Suppressor macrophage (primary cell): ENCODE measurements at regions not wholly inside any gene's neighbourhood (a gene's known extent, or its start where the extent isn't known, plus 50 kb on each side); places are given as distances from the start of the nearest gene placed in this dataset.
A peak's percentile ranks its signal among the peaks of the same experiment; 100 is the strongest.
"Not testable (repeated sequence)": the region's sequence is repeated elsewhere in the genome, so short reads cannot be mapped to it uniquely, and the experiment has no call there.

Experiments
- DNase-seq, 4 experiments: peaks; one replicate each; pipeline ENCODE4 v3.0.0-alpha.2; 2020 to 2022

DNA sequence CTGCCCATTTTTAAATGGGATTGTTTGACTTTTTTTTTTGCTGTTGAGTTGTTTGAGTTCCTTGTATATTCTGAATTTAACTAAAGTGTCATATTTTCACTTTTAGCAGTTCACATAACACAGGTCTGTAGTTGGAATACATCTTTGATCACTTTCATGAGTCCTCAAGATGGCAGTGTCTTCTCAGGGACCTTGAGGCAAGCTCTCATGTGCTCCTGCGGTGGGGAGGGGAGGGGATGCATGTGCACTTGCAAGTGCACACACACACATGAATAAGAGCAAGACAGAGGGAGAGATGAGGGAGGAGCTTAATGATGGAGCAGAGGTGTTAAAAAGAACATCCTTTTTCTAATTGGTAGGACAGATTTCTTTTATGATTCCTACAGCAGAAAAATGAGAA lies 291.4 kb upstream of the OR4E1 start:
- DNase-seq = no peak

DNA sequence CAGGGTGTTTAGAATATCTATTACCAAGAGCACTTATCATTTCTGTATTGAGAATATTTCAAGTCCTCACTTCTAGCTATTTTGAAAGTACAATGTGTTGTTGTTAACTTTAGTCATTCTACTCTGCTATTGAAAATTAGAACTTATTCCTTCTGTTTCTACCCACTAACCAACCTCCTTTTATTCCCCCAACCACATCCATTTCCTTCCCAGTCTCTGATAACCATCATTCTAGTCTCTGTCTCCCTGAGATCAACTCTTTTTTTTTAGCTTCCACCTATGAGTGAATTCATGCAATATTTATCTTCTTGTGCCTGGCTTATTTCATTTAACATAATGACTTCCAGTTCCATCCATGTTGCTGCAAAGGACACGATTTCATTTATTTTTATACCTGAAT lies 290.6 kb upstream of the OR4E1 start:
- no peak for DNase-seq

DNA sequence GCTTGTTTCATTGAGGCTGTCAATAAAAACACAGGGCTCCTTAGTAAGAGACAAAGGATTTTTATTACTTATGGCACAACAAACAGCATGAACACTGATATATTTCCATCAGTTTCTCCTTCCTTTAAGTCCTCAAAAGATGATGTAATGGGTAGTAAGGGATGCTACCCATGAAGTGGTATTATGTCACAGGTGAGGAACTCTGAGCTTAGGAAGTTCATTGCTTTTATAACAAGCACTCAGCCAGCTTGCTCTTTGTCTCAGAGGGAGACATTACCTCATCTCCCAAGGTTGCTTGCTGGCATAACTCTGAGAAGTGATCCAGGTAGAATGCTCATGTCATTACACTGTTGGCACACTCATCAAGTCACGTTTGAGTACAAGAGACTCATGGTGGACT lies 287.0 kb upstream of the OR4E1 start:
- no peak for DNase-seq

DNA sequence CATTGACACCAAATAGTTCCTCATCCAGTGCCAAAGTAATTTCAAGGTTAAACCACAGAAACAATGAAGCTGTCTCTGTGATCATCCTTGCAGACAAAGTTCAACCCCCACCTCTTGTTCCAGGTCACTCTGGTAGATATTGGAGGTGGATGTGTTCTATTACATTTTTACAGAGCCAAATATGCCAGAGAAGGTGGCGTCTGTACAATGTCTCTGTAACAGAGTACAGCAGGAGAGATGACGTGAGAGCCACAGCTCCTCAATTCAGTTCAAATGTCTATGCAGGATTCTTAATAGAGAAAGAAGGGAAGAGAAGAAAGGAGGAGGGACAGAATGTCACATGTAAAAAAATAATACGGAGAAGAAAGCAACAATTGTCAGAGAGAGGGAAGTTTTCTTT lies 268.3 kb upstream of the OR4E1 start:
- no peak for DNase-seq

DNA sequence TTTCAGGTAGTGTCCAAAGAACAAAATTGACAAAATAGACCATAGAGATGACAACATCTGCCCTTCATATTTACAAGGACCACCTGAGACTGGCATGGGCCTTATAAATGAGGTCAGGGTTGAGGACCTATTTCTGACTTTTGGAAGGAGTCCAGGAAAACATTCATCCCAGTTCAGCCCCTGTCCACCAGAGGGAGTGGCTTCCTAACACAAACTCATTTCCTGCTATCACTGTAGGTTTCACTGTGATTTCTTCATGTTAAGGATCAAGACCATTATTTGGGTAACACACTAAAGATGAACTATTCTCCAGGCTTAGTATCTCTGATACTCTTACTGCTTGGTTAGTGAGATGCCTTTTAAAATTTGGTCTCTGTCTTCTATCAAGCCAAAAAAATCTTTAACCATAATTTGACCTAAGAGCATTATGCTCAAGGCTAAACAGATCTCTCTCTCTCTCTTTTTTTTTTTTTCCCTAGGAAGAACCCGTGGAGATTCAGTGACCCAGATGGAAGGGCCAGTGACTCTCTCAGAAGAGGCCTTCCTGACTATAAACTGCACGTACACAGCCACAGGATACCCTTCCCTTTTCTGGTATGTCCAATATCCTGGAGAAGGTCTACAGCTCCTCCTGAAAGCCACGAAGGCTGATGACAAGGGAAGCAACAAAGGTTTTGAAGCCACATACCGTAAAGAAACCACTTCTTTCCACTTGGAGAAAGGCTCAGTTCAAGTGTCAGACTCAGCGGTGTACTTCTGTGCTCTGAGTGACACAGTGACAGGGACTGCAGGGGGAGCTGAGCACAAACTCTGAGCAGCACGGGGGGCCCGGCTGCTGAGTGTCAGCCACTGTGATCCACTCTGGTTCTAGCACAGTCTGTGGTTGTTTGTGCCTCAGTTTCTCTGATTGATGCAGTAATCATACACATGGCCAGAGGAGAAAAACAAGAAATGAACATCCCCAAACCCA lies 267.6 kb upstream of the OR4E1 start:
- DNase-seq = peak; percentile 15 to 45 (median 33)

DNA sequence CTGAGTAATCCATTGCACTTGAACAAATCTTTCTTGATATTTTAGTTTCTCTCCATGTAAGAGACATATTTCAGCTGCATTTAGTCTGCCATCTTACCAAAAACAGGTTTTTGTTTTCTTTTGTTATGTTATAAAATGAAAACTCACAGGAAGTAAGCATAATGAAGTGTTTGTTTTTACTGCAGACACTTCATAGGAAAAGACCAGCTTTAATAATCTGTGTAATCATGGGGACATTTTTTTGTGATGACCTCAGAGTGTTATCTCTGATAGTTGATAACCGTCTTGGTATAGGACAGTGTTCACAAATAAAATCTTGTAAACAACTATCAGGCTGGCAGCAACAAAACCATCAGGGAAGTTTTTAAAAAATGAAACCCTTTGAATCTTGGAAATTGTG lies 266.2 kb upstream of the OR4E1 start:
- no peak for DNase-seq

DNA sequence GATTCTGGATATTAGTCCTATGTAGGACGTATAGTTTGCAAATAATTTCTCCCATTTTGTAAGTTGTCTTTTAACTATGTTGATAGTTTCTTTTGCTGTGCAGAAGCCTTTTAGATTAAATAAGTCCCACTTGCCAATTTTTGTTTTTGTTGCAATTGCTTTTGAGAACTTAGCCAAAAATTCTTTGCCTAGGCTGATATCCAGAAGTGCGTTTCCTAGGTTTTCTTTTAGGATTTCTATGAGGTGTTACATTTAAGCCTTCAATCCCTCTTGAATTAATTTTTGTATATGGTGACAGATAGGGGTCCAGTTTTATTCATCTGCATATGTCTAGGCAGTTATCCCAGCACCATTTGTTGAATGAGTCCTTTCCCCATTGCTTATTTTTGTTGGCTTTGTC lies 264.4 kb upstream of the OR4E1 start:
- DNase-seq = no peak

DNA sequence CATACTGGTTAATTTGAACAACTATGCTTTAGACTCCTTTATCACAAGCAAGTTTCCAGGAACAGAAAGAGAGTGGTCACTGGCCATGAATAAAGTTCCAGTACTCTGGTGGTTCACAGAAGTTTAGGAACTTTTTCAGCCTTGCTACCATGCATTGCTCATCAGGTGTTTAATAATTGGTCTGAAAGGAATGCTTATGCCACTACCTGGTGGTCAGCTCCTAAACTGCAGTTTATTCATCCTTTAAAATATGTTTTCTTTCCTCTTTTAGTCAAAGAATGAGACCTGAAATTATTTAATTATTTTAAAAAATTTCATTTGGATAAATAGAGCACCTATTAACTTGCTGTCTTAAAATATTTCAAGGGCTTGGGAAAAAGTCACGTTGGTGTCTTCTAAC lies 260.1 kb upstream of the OR4E1 start:
- DNase-seq = no peak

DNA sequence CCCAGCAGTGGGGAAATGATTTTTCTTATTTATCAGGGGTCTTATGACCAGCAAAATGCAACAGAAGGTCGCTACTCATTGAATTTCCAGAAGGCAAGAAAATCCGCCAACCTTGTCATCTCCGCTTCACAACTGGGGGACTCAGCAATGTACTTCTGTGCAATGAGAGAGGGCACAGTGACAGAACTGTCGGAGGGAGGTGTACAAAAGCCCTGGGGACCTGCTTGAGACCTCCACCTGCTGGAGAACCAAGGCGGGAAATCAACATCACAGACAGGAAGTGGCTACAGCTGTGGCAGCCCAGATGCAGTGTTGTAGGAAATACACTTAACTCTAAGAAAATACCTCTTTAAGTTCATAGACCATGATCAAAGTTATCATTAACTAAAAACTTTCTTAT lies 250.9 kb upstream of the OR4E1 start:
- no peak for DNase-seq

DNA sequence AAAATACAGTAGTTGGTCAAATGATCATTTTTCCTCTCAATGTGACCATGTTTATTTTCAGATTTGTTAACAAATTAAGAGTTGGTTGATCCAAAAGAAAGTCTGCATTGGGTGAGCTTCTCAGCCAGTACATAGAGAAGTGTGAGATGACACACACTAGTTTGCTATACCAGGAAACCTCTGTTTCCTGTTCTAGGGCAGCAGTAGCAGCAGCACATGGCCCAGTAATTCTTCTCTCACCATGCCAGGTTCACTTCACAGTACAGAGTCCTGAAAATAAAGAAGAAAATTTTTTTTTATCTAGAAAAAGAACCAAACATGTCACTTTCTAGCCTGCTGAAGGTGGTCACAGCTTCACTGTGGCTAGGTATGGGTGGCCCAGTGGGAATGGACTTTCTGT lies 250.2 kb upstream of the OR4E1 start:
- DNase-seq = no peak

DNA sequence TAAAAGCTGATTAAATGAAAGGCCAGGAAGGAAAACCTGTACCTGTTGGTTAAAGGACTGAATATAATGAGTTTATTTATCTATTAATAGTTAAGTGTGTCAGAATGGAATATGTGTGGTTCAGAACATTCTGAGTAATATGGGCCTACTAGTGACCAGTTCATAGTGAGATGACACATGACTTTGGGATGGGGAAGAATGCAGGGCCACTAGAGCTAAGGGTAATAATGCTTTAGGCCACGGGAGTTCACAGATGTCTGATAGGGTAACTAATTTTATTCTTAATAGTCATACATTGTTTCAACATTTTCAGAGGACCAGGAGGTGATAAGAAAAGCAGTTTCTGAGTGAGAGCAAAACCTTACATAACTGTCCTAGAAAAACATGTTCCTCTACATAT lies 247.8 kb upstream of the OR4E1 start:
- no peak for DNase-seq

DNA sequence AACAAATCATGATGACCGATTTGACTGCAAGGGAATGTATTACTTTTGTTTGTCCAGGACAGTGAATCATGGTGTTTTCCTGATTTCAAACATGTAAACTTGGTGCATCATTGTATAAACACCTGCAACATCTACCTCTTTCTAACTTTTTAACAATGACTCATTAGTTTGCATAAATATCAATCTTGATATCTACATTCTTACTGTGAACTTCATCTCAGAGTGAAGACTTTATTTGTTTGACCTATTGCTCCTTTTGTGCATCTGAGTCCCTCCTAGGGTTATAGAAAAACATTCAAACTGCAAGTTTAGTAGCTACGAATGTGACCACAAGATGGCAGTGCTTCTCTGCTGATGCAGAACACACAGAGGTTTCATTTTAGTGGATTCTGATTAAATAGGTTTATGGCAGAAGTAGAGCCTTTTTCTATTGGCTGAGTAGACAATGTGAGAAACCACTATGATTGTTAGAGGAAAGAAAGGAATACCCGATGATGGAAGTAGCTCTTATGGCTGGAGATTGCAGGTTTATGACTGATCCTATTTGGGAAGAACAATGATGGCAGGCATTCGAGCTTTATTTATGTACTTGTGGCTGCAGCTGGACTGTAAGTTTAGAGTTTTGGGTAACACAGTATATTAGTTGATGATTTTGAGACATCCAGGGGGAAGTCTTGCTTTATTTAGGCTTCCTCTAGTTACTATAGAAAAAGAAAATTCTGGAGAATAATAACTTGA lies 244.2 kb upstream of the OR4E1 start:
- peak; percentile 52 to 70 (median 62) for DNase-seq

DNA sequence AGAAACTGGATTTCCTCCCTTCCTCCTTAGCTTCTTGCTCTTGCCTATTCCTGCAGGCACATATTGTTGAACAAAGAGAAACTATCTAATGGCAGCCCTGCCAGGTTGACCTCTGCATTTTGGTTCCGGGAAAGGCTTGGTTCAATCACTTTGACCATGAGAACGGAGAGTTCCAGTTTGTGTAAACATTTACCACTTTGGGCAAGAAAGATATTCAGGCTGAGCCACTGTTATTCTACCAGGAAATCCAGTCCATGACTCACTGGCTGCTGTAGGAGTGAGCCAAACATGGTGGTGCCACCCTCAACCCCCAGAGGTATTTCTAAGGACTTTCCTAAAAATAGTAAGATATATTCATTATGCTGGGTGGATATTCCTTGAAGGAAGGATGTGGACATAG lies 242.2 kb upstream of the OR4E1 start:
- DNase-seq = peak in 1 of 4 experiments; percentile 6

DNA sequence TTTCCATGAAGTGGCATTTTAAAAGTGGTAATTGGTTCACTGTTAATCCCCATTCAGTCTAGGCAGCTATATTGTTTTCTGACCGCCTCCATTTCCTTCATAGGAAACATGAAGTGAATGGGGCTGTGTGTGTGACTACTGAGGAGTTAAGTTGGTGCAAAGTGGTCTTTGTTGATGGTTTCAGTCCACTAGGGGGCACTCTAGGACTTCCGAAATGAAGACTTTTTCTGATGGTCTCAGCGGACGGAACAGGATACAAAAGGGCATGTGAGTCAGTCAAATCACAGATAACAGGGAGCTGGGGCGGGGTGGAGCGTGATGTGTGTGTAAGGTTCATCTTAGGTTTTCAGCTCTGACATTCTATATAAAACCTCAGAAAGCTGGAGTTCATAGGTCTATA lies 240.1 kb upstream of the OR4E1 start:
- peak; percentile 80 to 90 (median 82) for DNase-seq

DNA sequence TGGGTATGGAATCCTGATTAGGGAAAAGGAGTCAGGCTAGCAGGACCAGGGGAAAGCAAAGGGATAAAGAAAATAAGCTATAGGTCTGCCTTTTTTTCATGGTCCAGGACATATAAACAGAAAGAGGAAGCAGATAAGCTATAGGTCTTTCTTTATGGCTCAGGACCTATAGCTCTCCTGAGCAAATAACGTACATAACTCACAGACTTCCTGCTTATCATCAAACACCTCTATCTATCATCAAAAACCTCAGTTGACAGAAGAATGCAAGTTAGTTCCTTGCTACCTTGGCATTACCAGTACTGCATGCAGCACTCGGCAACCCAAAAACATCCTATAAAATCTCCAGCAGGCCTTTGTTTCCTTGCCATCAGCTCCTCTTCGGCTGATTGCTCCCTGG lies 238.7 kb upstream of the OR4E1 start:
- DNase-seq = no peak

DNA sequence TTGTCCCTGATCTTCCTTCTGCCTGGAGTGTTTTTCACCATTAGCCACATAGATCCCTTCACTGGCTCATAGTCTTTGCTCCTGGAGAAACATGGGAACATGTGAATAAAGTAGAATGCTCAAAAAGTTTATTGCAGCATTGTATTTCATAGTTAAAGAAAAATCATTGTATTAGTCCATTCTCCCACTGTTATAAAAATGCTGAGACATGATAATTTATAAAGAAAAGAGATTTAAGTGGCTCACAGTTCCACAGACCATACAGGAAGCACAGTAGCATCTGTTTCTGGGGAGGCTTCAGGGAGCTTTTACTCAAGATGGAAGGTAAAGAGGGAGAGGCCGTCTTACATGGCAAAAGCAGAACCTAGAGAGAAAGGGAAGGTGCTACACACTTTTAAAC lies 238.3 kb upstream of the OR4E1 start:
- no peak for DNase-seq

DNA sequence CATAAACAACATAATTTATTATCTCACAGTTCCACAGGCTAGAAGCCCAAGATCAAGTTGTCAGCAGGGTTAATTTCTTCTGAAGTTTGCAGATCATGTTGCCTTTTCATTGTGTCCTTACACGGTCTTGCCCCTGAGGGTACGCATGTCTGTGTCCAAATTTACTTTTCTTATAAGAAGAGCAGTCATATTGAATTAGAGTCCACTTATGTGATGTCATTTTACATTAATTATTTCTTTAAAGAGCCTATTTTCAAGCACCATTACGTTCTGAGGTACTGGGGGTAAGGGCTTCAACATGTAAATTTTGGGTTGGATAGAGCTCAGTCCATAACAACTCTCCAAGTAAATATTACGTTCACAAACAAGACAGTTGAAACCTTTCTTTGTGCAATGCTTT lies 236.6 kb upstream of the OR4E1 start:
- DNase-seq = no peak

DNA sequence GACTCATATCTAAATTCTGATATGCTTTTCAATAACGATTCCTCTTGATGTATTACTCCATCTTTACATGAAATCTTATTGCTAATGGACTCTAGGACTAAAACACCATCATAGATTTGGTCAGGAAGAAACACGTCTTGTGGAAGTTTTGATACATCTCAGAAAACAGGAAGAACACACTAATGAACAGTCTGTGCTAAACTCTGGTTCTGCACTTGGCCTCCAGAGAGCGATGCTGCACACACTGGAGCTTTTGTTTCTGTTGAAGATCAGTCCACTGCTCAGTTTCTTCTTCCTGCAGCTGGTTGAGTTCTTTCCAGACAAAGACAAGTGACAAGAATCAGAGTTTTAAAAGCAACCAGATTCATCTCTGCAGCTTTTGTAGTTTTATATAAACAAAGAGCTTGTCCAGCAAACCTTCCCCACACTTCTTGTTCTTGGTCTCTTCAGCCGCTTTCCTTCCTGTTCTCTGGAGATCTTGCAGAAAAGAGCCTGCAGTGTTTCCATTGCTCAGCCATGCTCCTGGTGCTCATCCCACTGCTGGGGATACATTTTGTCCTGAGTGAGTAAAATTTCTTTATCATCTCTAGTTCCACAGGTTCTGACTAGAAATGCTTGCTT lies 229.1 kb upstream of the OR4E1 start:
- DNase-seq = peak; percentile 3 to 53 (median 34)

DNA sequence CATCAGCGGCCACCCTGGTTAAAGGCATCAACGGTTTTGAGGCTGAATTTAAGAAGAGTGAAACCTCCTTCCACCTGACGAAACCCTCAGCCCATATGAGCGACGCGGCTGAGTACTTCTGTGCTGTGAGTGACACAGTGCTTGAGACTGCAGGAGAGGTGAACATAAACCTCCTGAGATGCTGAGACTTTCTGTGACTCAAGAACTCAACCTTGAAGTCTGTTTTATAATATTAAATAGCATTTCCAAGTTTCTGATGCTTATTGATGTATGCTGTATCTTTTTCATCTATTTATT lies 221.2 kb upstream of the OR4E1 start:
- not testable (repeated sequence) for DNase-seq

DNA sequence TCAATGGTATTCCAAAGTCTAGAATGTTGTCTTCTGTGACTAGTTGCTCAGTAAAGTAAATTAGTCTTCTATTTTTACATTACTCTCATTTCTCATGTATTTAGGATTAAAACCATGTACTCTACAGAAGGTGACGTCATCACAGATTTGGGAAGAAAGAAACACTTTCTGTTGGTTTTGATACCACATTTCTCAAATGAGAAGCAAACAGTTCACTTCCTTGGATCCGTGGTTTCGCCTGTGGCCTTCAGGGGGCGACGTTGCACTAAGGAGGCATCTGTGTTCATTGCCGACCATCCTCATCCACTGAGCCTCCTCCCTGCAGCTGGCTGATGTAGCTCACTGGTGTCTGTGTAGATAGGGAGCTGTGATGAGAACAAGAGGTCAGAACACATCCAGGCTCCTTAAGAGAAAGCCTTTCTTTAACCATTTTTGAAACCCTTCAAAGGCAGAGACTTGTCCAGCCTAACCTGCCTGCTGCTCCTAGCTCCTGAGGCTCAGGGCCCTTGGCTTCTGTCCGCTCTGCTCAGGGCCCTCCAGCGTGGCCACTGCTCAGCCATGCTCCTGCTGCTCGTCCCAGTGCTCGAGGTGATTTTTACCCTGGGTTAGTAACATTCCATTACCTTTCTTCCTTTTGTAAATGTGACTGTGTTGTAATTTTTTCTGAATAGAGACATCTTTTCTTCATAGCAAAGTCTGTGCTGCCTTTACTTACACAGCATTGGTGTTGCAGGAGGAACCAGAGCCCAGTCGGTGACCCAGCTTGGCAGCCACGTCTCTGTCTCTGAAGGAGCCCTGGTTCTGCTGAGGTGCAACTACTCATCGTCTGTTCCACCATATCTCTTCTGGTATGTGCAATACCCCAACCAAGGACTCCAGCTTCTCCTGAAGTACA lies 220.6 kb upstream of the OR4E1 start:
- peak in 3 of 4 experiments; percentile 25 to 48 (median 36) for DNase-seq

DNA sequence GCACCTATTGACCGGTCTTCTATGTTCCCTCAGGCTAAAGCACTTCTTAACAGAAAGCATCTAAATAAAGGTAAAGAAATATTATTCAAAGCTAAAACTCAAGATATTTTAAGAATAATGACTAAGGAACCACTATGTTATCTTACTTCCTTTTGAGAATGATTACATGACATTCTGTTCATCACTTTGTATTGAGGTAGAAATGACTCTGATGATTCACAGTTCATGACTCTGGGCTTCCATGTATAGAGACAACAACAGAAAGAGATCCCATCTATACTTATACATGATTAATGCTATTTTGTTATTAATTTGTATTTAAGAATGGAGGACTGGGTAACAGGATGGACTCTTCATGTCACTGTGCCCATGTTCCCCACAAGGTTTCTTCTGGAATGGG lies 218.3 kb upstream of the OR4E1 start:
- DNase-seq = no peak

DNA sequence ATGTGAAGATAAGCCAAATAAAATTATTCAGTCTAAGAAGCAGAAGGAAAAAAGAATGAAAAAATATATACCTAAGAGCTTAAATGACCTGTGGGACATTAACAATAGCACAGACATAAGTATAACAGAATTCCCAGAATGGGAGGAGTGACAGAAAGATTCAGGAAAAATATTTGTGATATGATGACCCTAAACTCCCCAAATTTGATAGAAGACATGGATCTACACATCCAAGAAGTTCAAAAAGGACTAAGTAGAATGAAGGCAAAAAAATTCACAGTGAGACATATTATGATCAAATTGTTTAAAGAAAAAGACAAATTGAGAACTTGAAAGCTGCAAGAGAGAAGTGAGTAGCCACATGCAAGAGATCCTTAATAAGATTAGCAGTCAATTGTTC lies 211.4 kb upstream of the OR4E1 start:
- DNase-seq = no peak

DNA sequence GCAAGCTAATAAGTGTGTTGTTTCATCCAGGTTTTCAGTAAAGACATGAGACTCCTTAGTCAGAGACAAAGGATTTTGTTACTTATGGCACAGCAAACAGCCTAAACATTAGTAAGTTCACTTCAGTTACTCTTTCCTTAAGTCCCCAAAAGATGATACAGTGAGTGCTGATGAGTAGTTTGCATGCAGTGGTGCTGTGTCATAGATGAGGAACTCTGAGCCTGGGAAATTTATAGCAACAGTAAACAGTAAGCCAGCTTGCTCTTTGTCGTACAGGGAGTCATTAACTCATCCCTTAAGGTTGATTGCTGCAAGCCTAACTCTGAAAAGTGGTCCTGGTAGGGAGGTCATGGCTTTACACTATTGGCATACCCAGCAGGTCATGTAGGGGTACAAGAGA lies 208.6 kb upstream of the OR4E1 start:
- DNase-seq = peak in 1 of 4 experiments; percentile 3
